Midbrain (tissue), 1 donor: ENCODE measurements at regions not wholly inside any gene's neighbourhood (a gene's known extent, or its start where the extent isn't known, plus 50 kb on each side); places are given as distances from the start of the nearest gene placed in this dataset.
A peak's percentile ranks its signal among the peaks of the same experiment; 100 is the strongest.
"Not testable (repeated sequence)": the region's sequence is repeated elsewhere in the genome, so short reads cannot be mapped to it uniquely, and the experiment has no call there.

ENCODE experiments used
- DNase-seq: peaks from one replicate; lab custom pipeline; 2025; lab: John Stamatoyannopoulos, UW

DNA sequence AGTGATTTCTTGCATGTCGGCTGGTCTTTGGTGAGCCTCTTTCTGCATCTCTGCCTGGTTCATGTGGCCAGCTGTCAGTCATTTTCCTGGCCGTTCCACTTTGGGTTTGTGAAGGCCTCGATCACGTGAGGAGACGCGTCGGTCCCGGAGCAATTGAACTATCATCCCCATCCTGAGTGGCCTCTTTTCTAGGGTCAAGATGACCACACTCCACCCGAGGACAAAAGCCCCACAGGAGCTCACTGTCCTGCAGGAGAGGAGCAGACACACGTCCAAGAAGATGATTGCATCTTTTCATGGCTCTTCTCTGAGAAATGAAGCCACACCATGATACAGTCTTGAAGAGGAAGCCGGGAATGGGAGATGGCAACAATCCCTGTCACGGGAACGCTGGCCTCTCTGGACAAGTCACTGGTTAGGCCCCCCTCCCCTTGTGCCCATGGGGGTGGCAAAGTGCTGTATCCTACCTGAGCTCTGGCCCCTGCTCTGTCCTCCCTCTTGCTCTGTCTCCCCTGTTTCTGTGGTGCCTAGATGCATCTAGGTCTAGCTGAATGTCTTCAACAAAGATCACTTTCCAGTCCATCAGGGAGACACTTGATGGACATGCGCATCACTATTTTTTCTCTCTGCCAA lies 291.4 kb upstream of the ZNF337 start:
- not testable (repeated sequence) for DNase-seq

GRCh38 chr20:25987073-25987927 lies 290.6 kb upstream of the ZNF337 start:
- DNase-seq, result peak; percentile 51

DNA sequence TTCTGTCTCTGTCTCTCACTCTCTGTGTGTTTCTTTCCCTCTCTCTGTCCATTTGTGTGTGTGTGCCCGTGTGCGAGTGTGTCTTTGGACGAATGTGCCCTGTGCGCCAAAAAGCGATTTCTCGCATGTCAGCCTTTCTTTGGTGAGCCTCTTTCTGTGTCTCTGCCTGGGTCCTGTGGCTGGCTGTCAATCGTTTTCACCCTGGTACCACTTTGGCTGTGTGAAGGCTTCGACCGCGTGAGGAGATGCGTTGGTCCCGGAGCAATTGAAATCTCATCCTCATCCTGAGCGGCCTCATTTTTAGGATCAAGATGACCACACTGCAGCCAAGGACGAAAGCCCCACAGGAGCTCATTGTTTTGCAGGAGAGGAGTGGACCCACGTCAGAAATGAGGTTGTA lies 288.9 kb upstream of the ZNF337 start:
- no peak for DNase-seq

- peak; percentile 76 for DNase-seq
Observed at GRCh38 chr20:25984933-25985332, 288.3 kb upstream of the ZNF337 start.

DNA sequence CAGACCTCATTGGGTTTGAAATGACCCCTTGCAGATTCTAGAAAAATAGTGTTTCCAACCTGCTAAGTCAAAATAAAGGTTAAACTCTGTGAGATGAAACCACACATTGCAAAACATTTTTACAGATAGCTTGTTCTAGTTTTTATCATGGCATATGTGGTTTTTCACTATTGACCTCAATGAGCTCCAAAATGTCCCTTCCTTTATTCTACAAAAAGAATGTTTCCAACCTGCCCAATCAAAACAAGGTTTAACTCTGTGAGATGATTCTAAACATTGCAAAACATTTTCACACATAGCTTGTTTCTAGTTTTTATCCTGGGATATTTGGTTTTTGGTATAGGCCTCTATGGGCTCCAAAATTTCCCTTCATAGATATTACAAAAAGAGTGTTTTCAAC lies 286.0 kb upstream of the ZNF337 start:
- DNase-seq, result not testable (repeated sequence)

- not testable (repeated sequence) for DNase-seq
Observed at GRCh38 chr20:25978450-25979190, 282.0 kb upstream of the ZNF337 start.

GRCh38 chr20:25975816-25976215 lies 279.2 kb upstream of the ZNF337 start:
- not testable (repeated sequence) for DNase-seq

GRCh38 chr20:25965203-25965602 lies 268.6 kb upstream of the ZNF337 start:
- DNase-seq, result not testable (repeated sequence)

GRCh38 chr20:25953876-25954275 lies 257.2 kb upstream of the ZNF337 start:
- DNase-seq, result not testable (repeated sequence)

GRCh38 chr20:25935230-25935629 lies 238.6 kb upstream of the ZNF337 start:
- DNase-seq, result not testable (repeated sequence)

- DNase-seq, result not testable (repeated sequence)
Observed at GRCh38 chr20:25932806-25933205, 236.2 kb upstream of the ZNF337 start.

- DNase-seq, result not testable (repeated sequence)
Observed at GRCh38 chr20:25932170-25932569, 235.5 kb upstream of the ZNF337 start.

DNA sequence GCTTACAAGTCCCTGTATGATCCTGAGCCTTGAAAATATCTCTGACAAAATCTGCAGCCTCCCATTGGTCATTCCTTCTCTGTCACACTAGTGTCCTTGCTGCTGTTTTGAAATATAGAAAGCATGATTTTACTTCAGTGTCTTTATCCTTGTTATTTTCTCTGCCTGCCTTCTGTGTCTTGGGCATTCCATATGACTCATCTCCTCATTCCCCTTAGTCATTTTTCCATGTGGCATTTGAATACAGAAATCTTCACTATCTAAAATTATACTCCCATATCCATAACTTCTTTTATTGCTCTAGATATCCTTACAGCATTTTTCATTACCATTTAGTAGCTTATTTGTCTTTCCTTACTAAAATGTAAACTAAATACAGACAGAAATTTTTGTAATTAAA lies 205.7 kb upstream of the ZNF337 start:
- DNase-seq, result not testable (repeated sequence)

GRCh38 chr20:25898663-25899062 lies 202.0 kb upstream of the ZNF337 start:
- not testable (repeated sequence) for DNase-seq

- not testable (repeated sequence) for DNase-seq
Observed at GRCh38 chr20:25879096-25879495, 182.4 kb upstream of the ZNF337 start.

DNA sequence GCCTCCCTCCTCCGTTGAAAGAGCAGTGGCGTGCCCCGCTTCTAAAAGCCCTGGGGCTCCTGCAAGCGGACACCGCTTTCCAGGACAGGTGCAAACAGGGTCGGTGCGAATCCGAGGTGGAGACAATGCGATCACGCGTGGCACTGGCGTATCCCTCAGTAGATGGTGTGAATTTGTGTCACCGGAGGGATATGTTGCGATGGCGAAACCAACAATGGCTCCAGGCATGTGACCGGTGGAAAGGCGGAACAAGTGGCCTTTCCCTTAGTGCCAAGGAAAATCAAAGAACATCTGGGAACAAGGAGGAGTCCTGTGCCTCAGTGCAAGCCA lies 172.0 kb upstream of the ZNF337 start:
- not testable (repeated sequence) for DNase-seq

DNA sequence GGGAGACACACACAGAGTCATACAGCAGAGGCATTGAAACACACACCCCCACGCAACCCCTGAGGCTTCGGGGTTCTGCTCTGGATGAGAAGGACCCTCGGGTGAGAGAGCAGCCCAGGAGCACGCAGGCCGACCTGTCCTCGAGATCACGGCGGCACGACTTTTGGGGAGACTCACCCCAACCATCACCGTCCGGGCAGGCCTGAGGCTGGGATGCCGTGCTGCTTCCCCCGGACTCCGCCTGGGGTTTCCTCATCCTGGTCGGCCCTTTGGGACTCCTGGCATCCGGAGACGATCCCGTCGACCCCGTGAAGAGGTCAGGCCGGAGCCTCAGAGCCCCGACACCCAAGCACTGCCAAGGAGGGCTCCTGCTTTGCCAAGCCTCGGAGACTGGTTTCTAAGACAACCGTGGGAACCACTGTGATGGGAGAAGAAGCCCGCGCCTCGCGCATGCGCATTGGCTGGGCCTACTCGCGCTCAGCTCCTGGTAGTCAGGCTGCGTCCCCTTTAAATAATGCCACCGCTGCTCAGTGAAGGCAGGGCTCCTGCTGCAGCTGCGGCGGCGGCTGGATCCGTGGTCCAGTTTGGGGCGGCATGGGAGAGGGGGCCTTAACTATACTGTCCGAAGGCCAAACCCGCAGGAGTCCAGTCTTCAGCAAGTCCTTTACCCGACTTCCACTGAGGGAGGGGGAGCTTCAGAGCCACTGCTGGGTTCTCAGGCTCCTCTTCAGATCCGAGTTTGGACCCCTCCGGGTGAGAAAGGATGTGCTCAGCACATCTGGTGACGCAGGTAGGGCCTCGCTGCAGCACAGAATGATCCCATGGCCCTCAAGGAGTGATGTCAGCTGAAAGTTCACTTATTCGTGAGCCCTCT lies 171.4 kb upstream of the ZNF337 start:
- DNase-seq, result peak; percentile 89

DNA sequence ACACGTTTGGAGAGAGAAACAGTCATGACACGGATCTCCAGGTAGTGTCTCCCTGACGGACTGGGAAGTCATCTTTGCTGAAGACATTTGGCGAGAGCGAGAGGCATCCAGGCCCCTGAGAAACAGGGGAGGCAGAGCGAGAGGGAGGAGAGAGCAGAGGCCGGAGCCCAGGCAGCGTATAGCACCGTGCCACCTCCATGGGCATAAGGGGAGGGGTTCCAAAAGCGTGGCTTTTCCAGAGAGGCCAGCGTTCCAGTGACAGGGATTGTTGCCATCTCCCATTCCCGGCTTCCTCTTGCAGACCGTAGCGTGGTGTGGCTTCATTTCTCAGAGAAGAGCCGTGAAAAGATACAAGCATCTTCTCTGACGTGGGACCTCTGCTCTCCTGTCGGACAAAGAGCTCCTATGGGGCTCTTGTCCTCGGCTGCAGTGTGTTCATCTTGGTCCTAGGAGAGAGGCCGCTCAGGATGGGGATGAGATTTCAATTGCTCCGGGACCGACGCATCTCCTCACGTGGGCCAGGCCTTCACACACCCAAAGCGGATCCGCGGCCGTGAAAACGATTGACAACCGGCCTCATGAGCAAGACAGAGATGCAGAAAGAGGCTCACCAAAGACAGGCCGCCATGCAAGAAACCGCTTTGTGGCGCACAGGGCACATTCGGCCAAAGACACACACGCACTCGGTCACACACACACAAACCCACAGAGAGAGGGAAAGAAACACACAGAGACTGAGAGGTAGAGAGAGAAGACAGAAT lies 170.5 kb upstream of the ZNF337 start:
- DNase-seq, result not testable (repeated sequence)

DNA sequence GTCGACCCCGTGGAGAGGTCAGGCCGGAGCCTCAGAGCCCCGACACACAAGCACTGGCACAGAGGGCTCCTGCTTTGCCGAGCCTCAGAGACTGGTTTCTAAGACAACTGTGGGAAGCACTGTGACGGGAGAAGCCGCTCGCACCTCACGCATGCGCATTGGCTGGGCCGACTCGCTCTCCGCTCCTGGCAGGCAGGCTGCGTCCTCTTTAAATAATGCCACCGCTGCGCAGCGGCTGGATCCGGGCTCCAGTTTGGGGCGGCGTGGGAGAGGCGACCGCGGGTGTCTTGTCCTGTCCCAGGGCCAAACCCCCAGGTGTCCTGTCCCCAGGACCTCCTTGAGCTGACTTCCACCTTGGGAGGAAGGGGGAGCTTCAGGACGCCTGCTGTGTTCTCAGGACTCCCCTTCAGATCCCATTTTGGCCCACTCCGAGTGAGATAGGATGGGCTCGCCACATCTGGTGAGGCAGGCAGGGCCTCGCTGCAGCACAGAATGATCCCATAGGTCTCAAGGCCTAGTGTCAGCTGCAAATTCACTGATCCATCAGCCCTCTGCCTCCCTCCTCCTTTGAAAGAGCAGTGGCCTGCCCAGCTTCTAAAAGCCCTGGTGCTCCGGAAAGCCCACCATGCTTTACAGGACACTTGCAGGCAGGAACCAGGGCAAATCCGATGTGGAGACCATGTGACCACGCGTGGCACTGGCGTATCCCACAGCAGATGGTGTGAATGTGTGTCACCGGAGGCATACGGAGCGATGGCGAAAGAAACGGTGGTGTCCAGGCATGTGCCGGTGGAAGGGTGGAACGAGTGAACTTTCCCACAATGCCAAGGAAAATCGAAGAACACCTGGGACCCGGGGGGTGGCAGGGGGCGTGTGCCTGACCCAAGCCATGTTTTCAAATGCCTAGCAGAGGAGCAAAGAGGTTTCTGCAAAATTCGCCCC lies 169.3 kb upstream of the ZNF337 start:
- peak; percentile 81 for DNase-seq
